SK-N-MC (cell line): ENCODE measurements at regions not wholly inside any gene's neighbourhood (a gene's known extent, or its start where the extent isn't known, plus 50 kb on each side); places are given as distances from the start of the nearest gene placed in this dataset.

ENCODE experiments used
- EZH2 ChIP-seq: fragments of 200-600 bp; sonication (generic); IDR thresholded peaks from one replicate; pipeline ENCODE4 v1.6.1; 2017; ENCODE audit warnings: antibody characterized with exemption
- FOXP2 ChIP-seq: optimal IDR thresholded peaks from 2 replicates; pipeline ENCODE3; 2011; ENCODE audit warnings: mild to moderate bottlenecking, moderate library complexity; ENCODE audit not compliant: insufficient read depth; ENCODE audit errors: extremely low read length, control extremely low read depth
- POLR2AphosphoS5 ChIP-seq: IDR thresholded peaks from 2 replicates; pipeline ENCODE4 v1.6.1; 2012; ENCODE audit warnings: mild to moderate bottlenecking, low read depth, low read length, borderline replicate concordance

DNA sequence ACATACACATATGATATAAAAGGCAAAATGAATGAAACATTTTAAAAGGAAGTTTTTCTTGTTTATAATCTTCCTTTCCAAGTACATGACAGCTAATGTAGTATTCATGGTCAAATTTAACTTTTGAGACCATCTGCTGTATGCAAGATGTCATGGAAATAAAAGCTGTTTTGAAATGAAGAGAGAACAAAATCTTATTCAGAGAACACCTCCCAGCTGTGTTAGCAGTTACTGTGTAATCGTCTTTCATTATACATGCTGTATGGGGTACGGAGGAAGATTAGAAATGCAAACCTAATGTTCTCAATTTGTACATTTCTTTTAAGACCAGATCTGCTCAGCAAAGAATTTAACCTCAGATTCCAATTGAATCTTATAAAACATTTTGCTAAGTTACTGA is 1182.3 kb downstream of the OTOL1 start:
- no peak for TF ChIP-seq POLR2AphosphoS5
- TF ChIP-seq EZH2, result no peak
- TF ChIP-seq FOXP2, result no peak
